Endothelial cell of umbilical vein (primary cell): ENCODE measurements at regions not wholly inside any gene's neighbourhood (a gene's known extent, or its start where the extent isn't known, plus 50 kb on each side); places are given as distances from the start of the nearest gene placed in this dataset.

ENCODE experiments used
- BruUV-seq: library from RNA; stranded (reverse); fragments of 400-500 nt; replicated peaks from 2 replicates; lab custom pipeline; 2021; lab: Mats Ljungman, UMichigan
- CTCF ChIA-PET: fragments of 300-600, 350-600 bp; sonication (Branson Sonifier 250); formaldehyde crosslinking; loops from one replicate; lab custom pipeline; 2021; ENCODE audit warnings: antibody characterized with exemption, inconsistent platforms; lab: Charles Lee
- POLR2A ChIA-PET: fragments of 300-600, 350-600 bp; sonication (Branson Sonifier 250); formaldehyde crosslinking; loops from one replicate; lab custom pipeline; 2021; ENCODE audit warnings: antibody characterized with exemption, inconsistent platforms; lab: Charles Lee
- DNase-seq: peaks from one replicate; pipeline ENCODE4 v3.0.0-alpha.2; 2011; ENCODE audit warnings: low read depth, low spot score
- FAIRE-seq: peaks from 2 replicates; lab custom pipeline; 2011; peaks lifted over from hg19 to GRCh38; lab: Jason Lieb, UNC
- H2AFZ ChIP-seq: 2 replicates; pipeline ENCODE4 v1.6.0; 2012; ENCODE audit warnings: low read depth, low read length, control low read depth, inconsistent platforms
- H3K27ac ChIP-seq: 2 replicates; pipeline ENCODE4 v1.5.1; 2011; ENCODE audit warnings: low read depth, mild to moderate bottlenecking, control low read depth, low read length, moderate library complexity; ENCODE audit not compliant: insufficient read depth
- H3K27me3 ChIP-seq, 2 experiments: 2 replicates each; pipeline versions ENCODE4 v1.6.0 to v1.6.1; 2011; ENCODE audit warnings: low read length in 2 of 2, mixed read lengths in 1 of 2; ENCODE audit not compliant: control insufficient read depth in 2 of 2, insufficient read depth in 2 of 2
- H3K36me3 ChIP-seq, 2 experiments: 2 replicates in 1 of 2; 3 replicates in 1 of 2; pipeline ENCODE4 v1.5.1; 2011; ENCODE audit warnings: low read length in 2 of 2, mild to moderate bottlenecking in 1 of 2, moderate library complexity in 1 of 2; ENCODE audit not compliant: control insufficient read depth in 2 of 2, insufficient read depth in 2 of 2; ENCODE audit errors: extremely low read depth in 1 of 2
- H3K4me1 ChIP-seq: 3 replicates; pipeline ENCODE4 v1.5.1; 2011; ENCODE audit warnings: mild to moderate bottlenecking, low read length; ENCODE audit not compliant: control insufficient read depth, insufficient read depth; ENCODE audit errors: extremely low read depth
- H3K4me2 ChIP-seq: 2 replicates; pipeline ENCODE4 v1.6.1; 2011; ENCODE audit warnings: low read length, control low read depth, mixed read lengths; ENCODE audit not compliant: insufficient read depth
- H3K4me3 ChIP-seq, 3 experiments: fragments of 200-600 bp in 1 of 3; sonication (generic), shearing (Covaris generic) in 1 of 3; replicated peaks in 1 of 3; 2 replicates each; pipeline ENCODE4 v1.5.1; 2011 to 2016; ENCODE audit warnings: control low read depth in 3 of 3, low read length in 3 of 3, mild to moderate bottlenecking in 2 of 3, inconsistent platforms in 1 of 3, low read depth in 1 of 3, moderate library complexity in 1 of 3; ENCODE audit not compliant: insufficient read depth in 1 of 3
- H3K79me2 ChIP-seq: 2 replicates; pipeline ENCODE4 v1.6.0; 2012; ENCODE audit warnings: low read length, inconsistent platforms; ENCODE audit not compliant: control insufficient read depth, insufficient read depth
- H3K9ac ChIP-seq: replicated peaks from 2 replicates; pipeline ENCODE3; 2011; ENCODE audit warnings: low read length, control low read depth; ENCODE audit not compliant: insufficient read depth; ENCODE audit errors: extremely low read depth
- H3K9me1 ChIP-seq: replicated peaks from 3 replicates; pipeline ENCODE4 v1.6.0; 2011; ENCODE audit warnings: mild to moderate bottlenecking, low read length; ENCODE audit not compliant: control insufficient read depth, insufficient read depth; ENCODE audit errors: extremely low read depth
- H3K9me3 ChIP-seq: replicated peaks from 2 replicates; pipeline ENCODE4 v1.5.1; 2012; ENCODE audit warnings: low read length, inconsistent platforms; ENCODE audit not compliant: control insufficient read depth, insufficient read depth
- H4K20me1 ChIP-seq: replicated peaks from 2 replicates; pipeline ENCODE3; 2011; ENCODE audit warnings: mild to moderate bottlenecking, low read length; ENCODE audit not compliant: control insufficient read depth, insufficient read depth; ENCODE audit errors: extremely low read depth
- CTCF ChIP-seq, 2 donors: IDR thresholded peaks; 1 replicate in 1 of 2; 2 replicates in 1 of 2; pipeline ENCODE4 v1.5.1; 2011; ENCODE audit warnings: low read length in 2 of 2, mild to moderate bottlenecking in 2 of 2, moderate library complexity in 2 of 2, control low read depth in 1 of 2, inconsistent platforms in 1 of 2, low read depth in 1 of 2; ENCODE audit not compliant: insufficient read depth in 1 of 2; ENCODE audit errors: extremely low read depth in 1 of 2
- EZH2 ChIP-seq: IDR thresholded peaks from 2 replicates; pipeline ENCODE4 v1.6.1; 2012; ENCODE audit warnings: borderline replicate concordance, low read depth, mild to moderate bottlenecking, moderate library complexity, low read length, inconsistent platforms; ENCODE audit not compliant: severe bottlenecking
- FOS ChIP-seq: IDR thresholded peaks from 2 replicates; pipeline ENCODE4 v1.6.1; 2011; ENCODE audit warnings: mild to moderate bottlenecking, low read length, moderate library complexity, borderline replicate concordance; ENCODE audit not compliant: insufficient read depth
- GATA2 ChIP-seq: IDR thresholded peaks from 2 replicates; pipeline ENCODE4 v1.7.0; 2011; ENCODE audit warnings: low read depth, mild to moderate bottlenecking, moderate library complexity, mixed read lengths, low read length; ENCODE audit not compliant: insufficient read length, insufficient read depth
- JUN ChIP-seq: IDR thresholded peaks from 2 replicates; pipeline ENCODE4 v1.6.1; 2011; ENCODE audit warnings: borderline replicate concordance, low read depth; ENCODE audit not compliant: insufficient read length, insufficient read depth
- MAX ChIP-seq: IDR thresholded peaks from 2 replicates; pipeline ENCODE4 v1.6.1; 2011; ENCODE audit not compliant: insufficient read depth, insufficient read length
- MYC ChIP-seq: IDR thresholded peaks from one replicate; pipeline ENCODE4 v1.6.1; 2011; ENCODE audit warnings: mild to moderate bottlenecking, low read depth, low read length
- POLR2A ChIP-seq: IDR thresholded peaks from 2 replicates; pipeline ENCODE4 v1.6.1; 2012; ENCODE audit warnings: low read depth, mild to moderate bottlenecking, control low read depth, low read length
- POLR2AphosphoS5 ChIP-seq: IDR thresholded peaks from 2 replicates; pipeline ENCODE4 v1.6.1; 2012; ENCODE audit warnings: low read depth, mild to moderate bottlenecking, control low read depth, low read length, moderate library complexity; ENCODE audit not compliant: insufficient read depth
- dilution Hi-C: fragments of 300-500 bp; cut with MboI; formaldehyde crosslinking; loops from one replicate; pipeline ENCODE4 v1.15.0; 2019; ENCODE audit warnings: low sequenced_read_pairs; ENCODE audit not compliant: extremely low pct_ligation_motif_present
- intact Hi-C: fragments of 100-400 bp; cut with micrococcal nuclease; formaldehyde crosslinking; loops from one replicate; pipeline ENCODE4 v1.10.0; 2022

DNA sequence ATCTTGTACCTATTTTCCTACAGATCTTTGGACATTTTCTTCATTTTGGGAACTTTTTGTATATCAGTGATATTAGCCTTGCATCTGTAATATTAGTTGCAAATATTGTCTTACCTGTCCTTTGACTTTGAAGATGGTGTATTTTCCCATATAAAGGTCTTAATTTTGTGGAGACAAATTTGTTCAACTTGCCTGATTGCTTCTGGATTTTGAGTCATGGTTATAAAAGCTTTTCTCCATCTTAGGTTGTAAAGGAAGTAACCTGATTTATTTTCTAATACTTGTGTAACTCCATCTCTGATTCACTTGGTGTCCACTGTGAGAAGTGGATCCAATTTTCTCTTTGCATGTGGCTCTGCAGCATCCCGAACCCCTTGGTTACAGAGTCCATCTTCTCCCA, 97.7 kb upstream of the OTOS start:
- dilution Hi-C loops (no loop called here), intact Hi-C loops (no loop called here)
- no peaks in the 10 kb centered on the region for H3K9me1 ChIP-seq
- no peaks in the 10 kb centered on the region for H3K79me2 ChIP-seq
- no peak overlapping the region for H3K4me2 ChIP-seq
- H4K20me1 ChIP-seq, result no peaks in the 10 kb centered on the region
- no peaks in the 10 kb centered on the region for H3K36me3 ChIP-seq
- CTCF ChIA-PET, result no interaction called here
- no TSS peak for BruUV-seq
- H3K4me3 ChIP-seq, result no peak overlapping the region
- peaks cover 0 to 4% of the 10 kb centered on the region in 2 experiments for H3K27me3 ChIP-seq
- H3K9ac ChIP-seq, result no peak overlapping the region
- H3K9me3 ChIP-seq, result no peaks in the 10 kb centered on the region
- peaks cover 6% of the 10 kb centered on the region for H3K4me1 ChIP-seq
- no peak overlapping the region for H3K27ac ChIP-seq
- no peak for DNase-seq
- POLR2A ChIA-PET, result no interaction called here
- no peak for FAIRE-seq
- H2AFZ ChIP-seq, result no peak overlapping the region
- no peak for TF ChIP-seq FOS
- TF ChIP-seq GATA2, result no peak
- TF ChIP-seq EZH2, result no peak
- TF ChIP-seq CTCF (IDR thresholded peaks at IDR 0.05; ENCODE audit: extremely low read depth in 1 of 2, insufficient read depth in 1 of 2, low read depth in 1 of 2, low read length in 2 of 2), result no peak
- no peak for TF ChIP-seq POLR2A
- no peak for TF ChIP-seq MYC
- TF ChIP-seq MAX, result no peak
- no peak for TF ChIP-seq JUN
- no peak for TF ChIP-seq POLR2AphosphoS5
